ENCODE measurements at regions not wholly inside any gene's neighbourhood (a gene's known extent, or its start where the extent isn't known, plus 50 kb on each side); places are given as distances from the start of the nearest gene placed in this dataset.

DNA sequence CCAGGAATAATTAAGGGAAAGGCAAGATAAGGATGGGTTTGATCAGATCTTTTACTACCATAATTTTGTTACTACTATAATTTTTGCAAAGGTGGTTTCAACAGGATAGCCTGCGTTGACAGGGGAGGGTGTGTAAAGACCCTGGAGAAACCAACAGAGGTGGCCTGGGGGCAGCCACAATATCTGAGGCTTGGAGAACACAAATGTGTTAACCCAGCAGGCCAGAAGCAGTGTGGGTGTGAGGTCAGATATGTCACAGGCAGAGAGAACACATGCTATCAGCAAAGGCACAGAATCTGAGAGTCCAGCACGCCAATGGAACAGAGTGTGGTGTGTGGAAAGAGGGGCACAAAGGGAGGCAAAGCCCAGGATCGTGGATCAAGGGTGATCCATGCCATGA, 399.4 kb upstream of the TRIB2 start:
- DNase-seq (ENCODE audit: low spot score), result no peak

GRCh38 chr2:12317814-12318426, 398.8 kb upstream of the TRIB2 start:
- DNase-seq (ENCODE audit: low spot score) (no peak), ATAC-seq (ENCODE audit: low read depth) (peak; percentile 82)
- H3K4me1 ChIP-seq (ENCODE audit: insufficient read depth, poor library complexity, severe bottlenecking), result peaks cover 35% of the 10 kb centered on the region
- no peak overlapping the region for H3K4me3 ChIP-seq (ENCODE audit: severe bottlenecking)
- H3K27ac ChIP-seq (ENCODE audit: poor library complexity, severe bottlenecking), result peak overlapping the region; percentile 98
- H3K36me3 ChIP-seq (ENCODE audit: low read depth), result no peaks in the 10 kb centered on the region
- no peaks in the 10 kb centered on the region for H3K9me3 ChIP-seq (ENCODE audit: severe bottlenecking)
- TF ChIP-seq, protein P1, sequence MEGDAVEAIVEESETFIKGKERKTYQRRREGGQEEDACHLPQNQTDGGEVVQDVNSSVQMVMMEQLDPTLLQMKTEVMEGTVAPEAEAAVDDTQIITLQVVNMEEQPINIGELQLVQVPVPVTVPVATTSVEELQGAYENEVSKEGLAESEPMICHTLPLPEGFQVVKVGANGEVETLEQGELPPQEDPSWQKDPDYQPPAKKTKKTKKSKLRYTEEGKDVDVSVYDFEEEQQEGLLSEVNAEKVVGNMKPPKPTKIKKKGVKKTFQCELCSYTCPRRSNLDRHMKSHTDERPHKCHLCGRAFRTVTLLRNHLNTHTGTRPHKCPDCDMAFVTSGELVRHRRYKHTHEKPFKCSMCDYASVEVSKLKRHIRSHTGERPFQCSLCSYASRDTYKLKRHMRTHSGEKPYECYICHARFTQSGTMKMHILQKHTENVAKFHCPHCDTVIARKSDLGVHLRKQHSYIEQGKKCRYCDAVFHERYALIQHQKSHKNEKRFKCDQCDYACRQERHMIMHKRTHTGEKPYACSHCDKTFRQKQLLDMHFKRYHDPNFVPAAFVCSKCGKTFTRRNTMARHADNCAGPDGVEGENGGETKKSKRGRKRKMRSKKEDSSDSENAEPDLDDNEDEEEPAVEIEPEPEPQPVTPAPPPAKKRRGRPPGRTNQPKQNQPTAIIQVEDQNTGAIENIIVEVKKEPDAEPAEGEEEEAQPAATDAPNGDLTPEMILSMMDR (IDR thresholded peaks at IDR 0.05; ENCODE audit: poor library complexity, severe bottlenecking), result peak; percentile 3
- no peaks in the 10 kb centered on the region for H3K27me3 ChIP-seq (ENCODE audit: insufficient read depth, poor library complexity, severe bottlenecking)

More for the DNA sequence above, 399.4 kb upstream of the TRIB2 start:
- TF ChIP-seq, protein P1 (IDR thresholded peaks at IDR 0.05; ENCODE audit: poor library complexity, severe bottlenecking), result no peak
- H3K4me1 ChIP-seq (ENCODE audit: insufficient read depth, poor library complexity, severe bottlenecking), result peaks cover 35% of the 10 kb centered on the region
- H3K4me3 ChIP-seq (ENCODE audit: severe bottlenecking), result no peak overlapping the region
- H3K36me3 ChIP-seq (ENCODE audit: low read depth), result no peaks in the 10 kb centered on the region
- H3K27me3 ChIP-seq (ENCODE audit: insufficient read depth, poor library complexity, severe bottlenecking), result no peaks in the 10 kb centered on the region
- ATAC-seq (ENCODE audit: low read depth), result no peak
- H3K9me3 ChIP-seq (ENCODE audit: severe bottlenecking), result no peaks in the 10 kb centered on the region
- H3K27ac ChIP-seq (ENCODE audit: poor library complexity, severe bottlenecking), result peak overlapping the region; percentile 98

DNA sequence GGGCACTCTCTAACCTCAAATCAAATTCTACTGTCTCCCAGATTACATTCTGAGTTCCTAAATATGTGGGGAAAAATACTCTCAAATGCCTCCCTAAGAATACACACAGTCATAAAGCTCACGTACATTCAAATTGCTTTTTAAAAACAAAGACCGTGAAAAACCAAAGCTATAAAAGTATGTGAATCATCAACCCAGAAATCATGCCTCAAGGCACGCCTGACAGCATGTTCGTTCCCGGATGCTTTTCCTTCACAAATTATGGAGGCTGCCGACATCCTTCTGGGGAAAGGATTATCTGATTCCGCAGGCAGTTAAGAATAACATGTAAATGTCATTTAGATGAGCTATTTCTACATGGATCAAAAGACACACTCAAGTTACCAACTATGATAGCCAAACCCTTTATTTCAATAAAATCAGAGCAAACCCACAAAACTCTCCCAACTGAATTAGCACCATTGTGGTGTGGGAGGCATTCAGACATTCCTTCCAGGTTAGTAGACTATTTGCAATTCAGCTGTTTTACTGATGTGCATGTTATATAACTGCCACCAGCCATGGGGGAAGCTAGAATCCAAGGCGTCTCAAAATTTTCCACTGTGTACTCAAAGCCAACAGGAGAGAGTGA, 398.2 kb upstream of the TRIB2 start:
- DNase-seq (ENCODE audit: low spot score) (no peak), ATAC-seq (ENCODE audit: low read depth) (peak; percentile 69)
- Histone ChIP-seq H3K9me3 (ENCODE audit: severe bottlenecking) (no peaks in the 10 kb centered on the region), H3K4me3 (ENCODE audit: severe bottlenecking) (no peak overlapping the region), H3K27ac (ENCODE audit: poor library complexity, severe bottlenecking) (peak overlapping the region; percentile 98), H3K36me3 (ENCODE audit: low read depth) (no peaks in the 10 kb centered on the region), H3K27me3 (ENCODE audit: insufficient read depth, poor library complexity, severe bottlenecking) (no peaks in the 10 kb centered on the region), H3K4me1 (ENCODE audit: insufficient read depth, poor library complexity, severe bottlenecking) (peaks cover 35% of the 10 kb centered on the region)
- TF ChIP-seq, protein P1 (IDR thresholded peaks at IDR 0.05; ENCODE audit: poor library complexity, severe bottlenecking), result no peak

DNA sequence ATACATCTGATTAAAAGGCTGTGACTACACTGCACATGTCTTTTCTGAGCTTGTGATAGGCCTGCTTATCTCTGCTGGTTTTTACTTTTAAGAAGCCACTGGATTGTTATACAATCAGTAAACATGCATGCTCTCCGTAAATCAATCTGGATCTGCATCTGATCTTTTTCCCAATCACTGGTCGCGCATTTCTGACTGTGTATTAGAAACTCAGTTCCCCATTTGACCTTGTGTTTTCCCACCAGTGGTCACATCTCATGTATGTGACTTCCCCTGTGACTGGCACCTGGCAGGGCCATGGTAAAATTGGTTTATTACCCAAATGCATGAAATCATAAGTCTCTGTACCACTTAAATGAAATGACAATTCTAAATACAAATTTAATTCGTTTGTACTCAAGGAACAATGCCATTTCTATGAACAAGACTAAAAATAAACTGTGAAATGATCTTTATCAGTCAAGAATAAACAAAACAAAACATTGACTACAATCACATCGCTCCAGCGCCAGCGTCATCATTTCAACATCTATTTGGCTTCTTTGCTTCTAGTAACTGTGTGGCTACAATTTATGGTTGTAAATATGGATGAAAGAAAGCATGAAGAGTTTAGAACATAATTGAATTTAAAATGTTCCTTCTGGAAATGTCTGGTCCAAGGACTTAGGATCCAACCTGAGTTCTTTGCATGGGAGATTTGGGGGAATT, 396.6 kb upstream of the TRIB2 start:
- H3K36me3 ChIP-seq (ENCODE audit: low read depth), result no peaks in the 10 kb centered on the region
- ATAC-seq (ENCODE audit: low read depth) (no peak), DNase-seq (ENCODE audit: low spot score) (no peak)
- H3K4me1 ChIP-seq (ENCODE audit: insufficient read depth, poor library complexity, severe bottlenecking), result peaks cover 35% of the 10 kb centered on the region
- TF ChIP-seq, protein P1 (IDR thresholded peaks at IDR 0.05; ENCODE audit: poor library complexity, severe bottlenecking), result no peak
- no peaks in the 10 kb centered on the region for H3K27me3 ChIP-seq (ENCODE audit: insufficient read depth, poor library complexity, severe bottlenecking)
- peak overlapping the region; percentile 98 for H3K27ac ChIP-seq (ENCODE audit: poor library complexity, severe bottlenecking)
- no peaks in the 10 kb centered on the region for H3K9me3 ChIP-seq (ENCODE audit: severe bottlenecking)
- H3K4me3 ChIP-seq (ENCODE audit: severe bottlenecking), result no peak overlapping the region
